ENCODE measurements at regions not wholly inside any gene's neighbourhood (a gene's known extent, or its start where the extent isn't known, plus 50 kb on each side); places are given as distances from the start of the nearest gene placed in this dataset.

- Histone ChIP-seq H3K36me3 (ENCODE audit: insufficient read depth, low read length) (no peaks in the 10 kb centered on the region), H3K4me1 (ENCODE audit: insufficient read depth, low read length) (no peaks in the 10 kb centered on the region), H3K9me3 (ENCODE audit: control insufficient read depth, insufficient read depth, low read length) (no peaks in the 10 kb centered on the region), H3K9ac (ENCODE audit: low read depth, low read length) (no peak overlapping the region)
Observed at GRCh38 chr3:197443506-197443905, 112.3 kb downstream of the BDH1 start.

GRCh38 chr3:197440717-197441303, 115.0 kb downstream of the BDH1 start:
- H3K4me1 ChIP-seq (ENCODE audit: insufficient read depth, low read length), result no peaks in the 10 kb centered on the region
- no peaks in the 10 kb centered on the region for H3K9me3 ChIP-seq (ENCODE audit: control insufficient read depth, insufficient read depth, low read length)
- H3K9ac ChIP-seq (ENCODE audit: low read depth, low read length), result no peak overlapping the region
- H3K36me3 ChIP-seq (ENCODE audit: insufficient read depth, low read length), result no peaks in the 10 kb centered on the region

- no peaks in the 10 kb centered on the region for H3K9me3 ChIP-seq (ENCODE audit: control insufficient read depth, insufficient read depth, low read length)
- H3K9ac ChIP-seq (ENCODE audit: low read depth, low read length), result no peak overlapping the region
- no peaks in the 10 kb centered on the region for H3K36me3 ChIP-seq (ENCODE audit: insufficient read depth, low read length)
- no peaks in the 10 kb centered on the region for H3K4me1 ChIP-seq (ENCODE audit: insufficient read depth, low read length)
Observed at GRCh38 chr3:197438906-197439305, 116.9 kb downstream of the BDH1 start.

GRCh38 chr3:197435426-197435825, 120.3 kb downstream of the BDH1 start:
- Histone ChIP-seq H3K9me3 (ENCODE audit: control insufficient read depth, insufficient read depth, low read length) (no peaks in the 10 kb centered on the region), H3K9ac (ENCODE audit: low read depth, low read length) (no peak overlapping the region), H3K4me1 (ENCODE audit: insufficient read depth, low read length) (no peaks in the 10 kb centered on the region), H3K36me3 (ENCODE audit: insufficient read depth, low read length) (no peaks in the 10 kb centered on the region)

GRCh38 chr3:197434830-197435229, 120.9 kb downstream of the BDH1 start:
- no peaks in the 10 kb centered on the region for H3K9me3 ChIP-seq (ENCODE audit: control insufficient read depth, insufficient read depth, low read length)
- H3K36me3 ChIP-seq (ENCODE audit: insufficient read depth, low read length), result no peaks in the 10 kb centered on the region
- no peaks in the 10 kb centered on the region for H3K4me1 ChIP-seq (ENCODE audit: insufficient read depth, low read length)
- no peak overlapping the region for H3K9ac ChIP-seq (ENCODE audit: low read depth, low read length)

GRCh38 chr3:197432384-197433127, 123.2 kb downstream of the BDH1 start:
- H3K9me3 ChIP-seq (ENCODE audit: control insufficient read depth, insufficient read depth, low read length), result no peaks in the 10 kb centered on the region
- H3K4me1 ChIP-seq (ENCODE audit: insufficient read depth, low read length), result peaks cover 10% of the 10 kb centered on the region; the same call in 1 of the 2 replicates

GRCh38 chr3:197431346-197431910, 124.3 kb downstream of the BDH1 start:
- Histone ChIP-seq H3K9me3 (ENCODE audit: control insufficient read depth, insufficient read depth, low read length) (no peaks in the 10 kb centered on the region), H3K4me1 (ENCODE audit: insufficient read depth, low read length) (peaks cover 10% of the 10 kb centered on the region; the same call in 1 of the 2 replicates), H3K36me3 (ENCODE audit: insufficient read depth, low read length) (no peaks in the 10 kb centered on the region), H3K9ac (ENCODE audit: low read depth, low read length) (no peak overlapping the region)

More at GRCh38 chr3:197432384-197433127, 123.2 kb downstream of the BDH1 start:
- Histone ChIP-seq H3K36me3 (ENCODE audit: insufficient read depth, low read length) (no peaks in the 10 kb centered on the region), H3K9ac (ENCODE audit: low read depth, low read length) (no peak overlapping the region)

- H3K9ac ChIP-seq (ENCODE audit: low read depth, low read length), result no peak overlapping the region
- no peaks in the 10 kb centered on the region for H3K9me3 ChIP-seq (ENCODE audit: control insufficient read depth, insufficient read depth, low read length)
- H3K36me3 ChIP-seq (ENCODE audit: insufficient read depth, low read length), result no peaks in the 10 kb centered on the region
- H3K4me1 ChIP-seq (ENCODE audit: insufficient read depth, low read length), result peaks cover 10% of the 10 kb centered on the region; the same call in 1 of the 2 replicates
Observed at GRCh38 chr3:197430934-197431333, 124.8 kb downstream of the BDH1 start.

GRCh38 chr3:197430502-197430901, 125.3 kb downstream of the BDH1 start:
- Histone ChIP-seq H3K9ac (ENCODE audit: low read depth, low read length) (no peak overlapping the region), H3K9me3 (ENCODE audit: control insufficient read depth, insufficient read depth, low read length) (no peaks in the 10 kb centered on the region), H3K4me1 (ENCODE audit: insufficient read depth, low read length) (peaks cover 10% of the 10 kb centered on the region; the same call in 1 of the 2 replicates), H3K36me3 (ENCODE audit: insufficient read depth, low read length) (no peaks in the 10 kb centered on the region)

- Histone ChIP-seq H3K9me3 (ENCODE audit: control insufficient read depth, insufficient read depth, low read length) (no peaks in the 10 kb centered on the region), H3K36me3 (ENCODE audit: insufficient read depth, low read length) (no peaks in the 10 kb centered on the region), H3K9ac (ENCODE audit: low read depth, low read length) (no peak overlapping the region), H3K4me1 (ENCODE audit: insufficient read depth, low read length) (peaks cover 10% of the 10 kb centered on the region; the same call in 1 of the 2 replicates)
Observed at GRCh38 chr3:197428952-197429351, 126.8 kb downstream of the BDH1 start.

GRCh38 chr3:197428117-197428801, 127.5 kb downstream of the BDH1 start:
- Histone ChIP-seq H3K9me3 (ENCODE audit: control insufficient read depth, insufficient read depth, low read length) (no peaks in the 10 kb centered on the region), H3K4me1 (ENCODE audit: insufficient read depth, low read length) (peaks cover 10% of the 10 kb centered on the region; the same call in 1 of the 2 replicates), H3K36me3 (ENCODE audit: insufficient read depth, low read length) (no peaks in the 10 kb centered on the region), H3K9ac (ENCODE audit: low read depth, low read length) (no peak overlapping the region)

- peaks cover 13% of the 10 kb centered on the region; the same call in 1 of the 2 replicates for H3K4me1 ChIP-seq (ENCODE audit: insufficient read depth, low read length)
- no peaks in the 10 kb centered on the region for H3K9me3 ChIP-seq (ENCODE audit: control insufficient read depth, insufficient read depth, low read length)
- H3K36me3 ChIP-seq (ENCODE audit: insufficient read depth, low read length), result no peaks in the 10 kb centered on the region
- no peak overlapping the region for H3K9ac ChIP-seq (ENCODE audit: low read depth, low read length)
Observed at GRCh38 chr3:197427021-197427420, 128.6 kb upstream of the DLG1 start.

GRCh38 chr3:197426121-197426566, 127.7 kb upstream of the DLG1 start:
- Histone ChIP-seq H3K4me1 (ENCODE audit: insufficient read depth, low read length) (peaks cover 14% of the 10 kb centered on the region; the same call in 1 of the 2 replicates), H3K36me3 (ENCODE audit: insufficient read depth, low read length) (no peaks in the 10 kb centered on the region), H3K9me3 (ENCODE audit: control insufficient read depth, insufficient read depth, low read length) (no peaks in the 10 kb centered on the region)

GRCh38 chr3:197425485-197426120, 127.2 kb upstream of the DLG1 start:
- Histone ChIP-seq H3K36me3 (ENCODE audit: insufficient read depth, low read length) (no peaks in the 10 kb centered on the region), H3K9me3 (ENCODE audit: control insufficient read depth, insufficient read depth, low read length) (no peaks in the 10 kb centered on the region), H3K9ac (ENCODE audit: low read depth, low read length) (no peak overlapping the region), H3K4me1 (ENCODE audit: insufficient read depth, low read length) (peaks cover 14% of the 10 kb centered on the region; the same call in 1 of the 2 replicates)

More at GRCh38 chr3:197426121-197426566, 127.7 kb upstream of the DLG1 start:
- no peak overlapping the region for H3K9ac ChIP-seq (ENCODE audit: low read depth, low read length)

Measured in ES-I3 (cell line).